ENCODE measurements at regions not wholly inside any gene's neighbourhood (a gene's known extent, or its start where the extent isn't known, plus 50 kb on each side); places are given as distances from the start of the nearest gene placed in this dataset.

- no peaks in the 10 kb centered on the region for H3K9me3 ChIP-seq (ENCODE audit: insufficient read depth, low read length)
- no peaks in the 10 kb centered on the region for H4K20me1 ChIP-seq (ENCODE audit: insufficient read depth, low read length)
- TF ChIP-seq CTCF (IDR thresholded peaks at IDR 0.05; ENCODE audit: low read depth, low read length), result no peak
- TF ChIP-seq EZH2phosphoT487 (IDR thresholded peaks at IDR 0.05; ENCODE audit: low read depth), result no peak
- H3K4me3 ChIP-seq (ENCODE audit: low read length), result no peak overlapping the region
- H3K27ac ChIP-seq (ENCODE audit: low read length), result no peak overlapping the region
- H2AFZ ChIP-seq (ENCODE audit: low read depth, low read length), result no peak overlapping the region
- H3K79me2 ChIP-seq (ENCODE audit: low read length), result no peaks in the 10 kb centered on the region
- no peaks in the 10 kb centered on the region for H3K4me1 ChIP-seq (ENCODE audit: low read length)
- no peak overlapping the region for H3K9ac ChIP-seq (ENCODE audit: low read length)
- no peak overlapping the region for H3K4me2 ChIP-seq (ENCODE audit: low read length)
- H3K27me3 ChIP-seq (ENCODE audit: low read depth, low read length), result peaks cover 3% of the 10 kb centered on the region
- no peaks in the 10 kb centered on the region for H3K36me3 ChIP-seq (replicated peaks; ENCODE audit: low read depth, low read length)
Measured at GRCh38 chr21:41639766-41640165, 127.1 kb downstream of the RIPK4 start.

- no peak overlapping the region for H3K9ac ChIP-seq (ENCODE audit: low read length)
- H2AFZ ChIP-seq (ENCODE audit: low read depth, low read length), result no peak overlapping the region
- H3K4me1 ChIP-seq (ENCODE audit: low read length), result no peaks in the 10 kb centered on the region
- H4K20me1 ChIP-seq (ENCODE audit: insufficient read depth, low read length), result no peaks in the 10 kb centered on the region
- no peaks in the 10 kb centered on the region for H3K9me3 ChIP-seq (ENCODE audit: insufficient read depth, low read length)
- H3K27ac ChIP-seq (ENCODE audit: low read length), result no peak overlapping the region
- H3K27me3 ChIP-seq (ENCODE audit: low read depth, low read length), result peaks cover 3% of the 10 kb centered on the region
- TF ChIP-seq EZH2phosphoT487 (IDR thresholded peaks at IDR 0.05; ENCODE audit: low read depth) (no peak), CTCF (IDR thresholded peaks at IDR 0.05; ENCODE audit: low read depth, low read length) (no peak)
- H3K4me2 ChIP-seq (ENCODE audit: low read length), result no peak overlapping the region
- no peak overlapping the region for H3K4me3 ChIP-seq (ENCODE audit: low read length)
- H3K36me3 ChIP-seq (replicated peaks; ENCODE audit: low read depth, low read length), result no peaks in the 10 kb centered on the region
- no peaks in the 10 kb centered on the region for H3K79me2 ChIP-seq (ENCODE audit: low read length)
Measured at GRCh38 chr21:41639336-41639735, 127.5 kb downstream of the RIPK4 start.

GRCh38 chr21:41638201-41638790, 128.6 kb downstream of the RIPK4 start:
- Histone ChIP-seq H3K27me3 (ENCODE audit: low read depth, low read length) (peaks cover 3% of the 10 kb centered on the region; the same call in 1 of the 2 replicates), H4K20me1 (ENCODE audit: insufficient read depth, low read length) (no peaks in the 10 kb centered on the region), H3K36me3 (replicated peaks; ENCODE audit: low read depth, low read length) (no peaks in the 10 kb centered on the region), H3K9ac (ENCODE audit: low read length) (no peak overlapping the region), H3K27ac (ENCODE audit: low read length) (no peak overlapping the region), H2AFZ (ENCODE audit: low read depth, low read length) (no peak overlapping the region), H3K79me2 (ENCODE audit: low read length) (no peaks in the 10 kb centered on the region), H3K4me1 (ENCODE audit: low read length) (no peaks in the 10 kb centered on the region), H3K4me2 (ENCODE audit: low read length) (no peak overlapping the region), H3K4me3 (ENCODE audit: low read length) (no peak overlapping the region), H3K9me3 (ENCODE audit: insufficient read depth, low read length) (no peaks in the 10 kb centered on the region)
- TF ChIP-seq CTCF (IDR thresholded peaks at IDR 0.05; ENCODE audit: low read depth, low read length), result no peak
- TF ChIP-seq EZH2phosphoT487 (IDR thresholded peaks at IDR 0.05; ENCODE audit: low read depth), result no peak

GRCh38 chr21:41636636-41637630, 129.0 kb upstream of the TMPRSS2 start:
- no peaks in the 10 kb centered on the region for H3K36me3 ChIP-seq (replicated peaks; ENCODE audit: low read depth, low read length)
- no peak overlapping the region for H3K9ac ChIP-seq (ENCODE audit: low read length)
- H3K79me2 ChIP-seq (ENCODE audit: low read length), result no peaks in the 10 kb centered on the region
- H3K27me3 ChIP-seq (ENCODE audit: low read depth, low read length), result no peaks in the 10 kb centered on the region; the same call in 1 of the 2 replicates
- H3K4me1 ChIP-seq (ENCODE audit: low read length), result no peaks in the 10 kb centered on the region
- no peak overlapping the region for H3K4me3 ChIP-seq (ENCODE audit: low read length)
- no peaks in the 10 kb centered on the region for H4K20me1 ChIP-seq (ENCODE audit: insufficient read depth, low read length)
- no peak overlapping the region for H3K27ac ChIP-seq (ENCODE audit: low read length)
- no peak for TF ChIP-seq EZH2phosphoT487 (IDR thresholded peaks at IDR 0.05; ENCODE audit: low read depth)
- H2AFZ ChIP-seq (ENCODE audit: low read depth, low read length), result no peak overlapping the region
- no peak overlapping the region for H3K4me2 ChIP-seq (ENCODE audit: low read length)
- H3K9me3 ChIP-seq (ENCODE audit: insufficient read depth, low read length), result no peaks in the 10 kb centered on the region
